ENCODE measurements at regions not wholly inside any gene's neighbourhood (a gene's known extent, or its start where the extent isn't known, plus 50 kb on each side); places are given as distances from the start of the nearest gene placed in this dataset.

DNA sequence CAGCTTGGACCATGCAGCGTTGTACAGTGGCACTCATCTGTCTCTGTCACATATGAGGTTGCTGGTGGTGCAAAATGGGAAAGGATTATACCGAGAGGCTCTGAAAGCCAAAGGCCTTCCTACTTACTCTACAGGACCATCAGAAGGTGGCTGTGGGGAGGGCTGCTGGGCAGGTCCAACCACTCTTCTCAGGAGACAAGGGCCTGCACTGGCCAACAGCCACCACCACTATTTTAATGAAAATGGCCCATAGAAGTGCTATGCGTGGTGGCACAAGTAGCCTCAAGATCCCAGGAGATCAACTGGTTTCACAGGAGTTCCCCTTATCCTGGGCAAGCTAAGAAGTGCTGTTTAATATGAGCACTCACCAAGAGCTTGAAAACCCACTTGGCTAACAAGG lies 52.3 kb downstream of the MRPL57 start:
- H3K36me3 ChIP-seq (ENCODE audit: control insufficient read depth, insufficient read depth, low read length), result no peaks in the 10 kb centered on the region
- H3K27me3 ChIP-seq (ENCODE audit: control insufficient read depth, insufficient read depth, low read length), result no peaks in the 10 kb centered on the region
- no peaks in the 10 kb centered on the region for H3K4me1 ChIP-seq
- TF ChIP-seq, protein P1, sequence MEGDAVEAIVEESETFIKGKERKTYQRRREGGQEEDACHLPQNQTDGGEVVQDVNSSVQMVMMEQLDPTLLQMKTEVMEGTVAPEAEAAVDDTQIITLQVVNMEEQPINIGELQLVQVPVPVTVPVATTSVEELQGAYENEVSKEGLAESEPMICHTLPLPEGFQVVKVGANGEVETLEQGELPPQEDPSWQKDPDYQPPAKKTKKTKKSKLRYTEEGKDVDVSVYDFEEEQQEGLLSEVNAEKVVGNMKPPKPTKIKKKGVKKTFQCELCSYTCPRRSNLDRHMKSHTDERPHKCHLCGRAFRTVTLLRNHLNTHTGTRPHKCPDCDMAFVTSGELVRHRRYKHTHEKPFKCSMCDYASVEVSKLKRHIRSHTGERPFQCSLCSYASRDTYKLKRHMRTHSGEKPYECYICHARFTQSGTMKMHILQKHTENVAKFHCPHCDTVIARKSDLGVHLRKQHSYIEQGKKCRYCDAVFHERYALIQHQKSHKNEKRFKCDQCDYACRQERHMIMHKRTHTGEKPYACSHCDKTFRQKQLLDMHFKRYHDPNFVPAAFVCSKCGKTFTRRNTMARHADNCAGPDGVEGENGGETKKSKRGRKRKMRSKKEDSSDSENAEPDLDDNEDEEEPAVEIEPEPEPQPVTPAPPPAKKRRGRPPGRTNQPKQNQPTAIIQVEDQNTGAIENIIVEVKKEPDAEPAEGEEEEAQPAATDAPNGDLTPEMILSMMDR (IDR thresholded peaks at IDR 0.05), result no peak
- H3K4me3 ChIP-seq (ENCODE audit: low read depth, low read length), result no peak overlapping the region
- no peaks in the 10 kb centered on the region for H3K79me2 ChIP-seq
- no peak overlapping the region for H3K4me2 ChIP-seq (ENCODE audit: low read length)
- H3K27ac ChIP-seq, result no peak overlapping the region
- no peak overlapping the region for H2AFZ ChIP-seq
- H3K9me3 ChIP-seq (ENCODE audit: control insufficient read depth, low read length), result no peaks in the 10 kb centered on the region
- H3K9ac ChIP-seq, result no peak overlapping the region

DNA sequence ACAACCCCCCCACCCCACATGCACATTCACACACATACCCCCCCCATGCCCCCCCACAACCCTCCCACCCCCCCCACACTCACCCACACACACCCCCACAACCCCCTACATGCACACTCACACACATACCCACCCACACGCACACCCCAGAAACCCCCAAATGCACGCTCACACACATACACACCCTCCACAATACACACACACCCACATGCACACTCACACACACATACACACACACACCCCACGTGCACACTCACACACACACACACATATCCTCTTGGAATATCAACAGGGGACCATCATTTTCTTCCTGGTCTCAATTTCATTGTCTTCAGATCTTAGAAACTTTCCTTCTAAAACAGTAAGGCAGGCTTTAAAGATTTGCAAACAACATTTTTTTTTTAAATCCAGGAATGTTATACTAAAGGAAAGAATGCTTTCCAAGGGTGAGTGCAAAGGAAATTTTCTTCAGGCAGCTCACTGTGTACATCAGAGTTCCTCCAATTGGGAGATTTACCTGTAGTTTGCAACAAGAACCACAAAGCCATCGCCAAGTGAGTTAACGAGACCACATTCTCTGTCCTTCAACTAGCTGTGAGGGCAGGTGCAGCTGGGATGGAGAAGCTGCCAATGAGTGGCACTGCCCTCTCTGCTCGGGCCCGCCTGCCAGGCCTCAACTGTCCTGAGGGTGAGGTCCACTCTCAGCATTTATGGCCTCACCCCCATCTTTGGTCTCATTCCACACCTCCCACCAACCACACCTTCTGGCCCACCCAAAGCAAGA lies 53.0 kb downstream of the MRPL57 start:
- H3K36me3 ChIP-seq (ENCODE audit: control insufficient read depth, insufficient read depth, low read length), result no peaks in the 10 kb centered on the region
- no peaks in the 10 kb centered on the region for H3K9me3 ChIP-seq (ENCODE audit: control insufficient read depth, low read length)
- H2AFZ ChIP-seq, result no peak overlapping the region
- no peak overlapping the region for H3K27ac ChIP-seq
- no peak overlapping the region for H3K4me3 ChIP-seq (ENCODE audit: low read depth, low read length)
- H3K9ac ChIP-seq, result no peak overlapping the region
- H3K4me2 ChIP-seq (ENCODE audit: low read length), result no peak overlapping the region
- TF ChIP-seq, protein P1 (IDR thresholded peaks at IDR 0.05), result no peak
- H3K27me3 ChIP-seq (ENCODE audit: control insufficient read depth, insufficient read depth, low read length), result no peaks in the 10 kb centered on the region
- H3K4me1 ChIP-seq, result no peaks in the 10 kb centered on the region
- H3K79me2 ChIP-seq, result no peaks in the 10 kb centered on the region

DNA sequence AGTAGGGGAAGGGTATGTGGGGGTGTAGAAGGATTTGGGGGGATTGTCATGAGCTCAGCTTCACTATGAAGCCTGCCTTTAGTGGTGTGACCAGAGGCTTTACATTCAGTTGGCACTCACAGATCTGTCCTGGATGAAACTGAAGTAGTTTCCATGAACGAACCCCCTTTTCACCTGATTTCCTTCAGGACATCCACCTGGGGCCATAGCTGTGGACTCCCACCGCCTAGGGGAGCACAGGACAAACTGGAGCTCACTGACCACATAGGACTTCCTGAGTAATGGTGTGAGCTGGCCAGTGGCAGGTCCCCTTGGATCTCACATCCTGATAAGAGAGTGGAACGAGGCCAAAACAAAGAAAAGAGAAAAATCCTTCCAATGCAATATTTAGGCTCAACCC lies 54.1 kb downstream of the MRPL57 start:
- Histone ChIP-seq H3K27me3 (ENCODE audit: control insufficient read depth, insufficient read depth, low read length) (no peaks in the 10 kb centered on the region), H3K27ac (no peak overlapping the region), H3K9me3 (ENCODE audit: control insufficient read depth, low read length) (no peaks in the 10 kb centered on the region), H3K36me3 (ENCODE audit: control insufficient read depth, insufficient read depth, low read length) (no peaks in the 10 kb centered on the region), H3K9ac (no peak overlapping the region), H2AFZ (no peak overlapping the region), H3K4me1 (no peaks in the 10 kb centered on the region), H3K4me2 (ENCODE audit: low read length) (no peak overlapping the region), H3K4me3 (ENCODE audit: low read depth, low read length) (no peak overlapping the region), H3K79me2 (no peaks in the 10 kb centered on the region)
- TF ChIP-seq, protein P1 (IDR thresholded peaks at IDR 0.05), result no peak

DNA sequence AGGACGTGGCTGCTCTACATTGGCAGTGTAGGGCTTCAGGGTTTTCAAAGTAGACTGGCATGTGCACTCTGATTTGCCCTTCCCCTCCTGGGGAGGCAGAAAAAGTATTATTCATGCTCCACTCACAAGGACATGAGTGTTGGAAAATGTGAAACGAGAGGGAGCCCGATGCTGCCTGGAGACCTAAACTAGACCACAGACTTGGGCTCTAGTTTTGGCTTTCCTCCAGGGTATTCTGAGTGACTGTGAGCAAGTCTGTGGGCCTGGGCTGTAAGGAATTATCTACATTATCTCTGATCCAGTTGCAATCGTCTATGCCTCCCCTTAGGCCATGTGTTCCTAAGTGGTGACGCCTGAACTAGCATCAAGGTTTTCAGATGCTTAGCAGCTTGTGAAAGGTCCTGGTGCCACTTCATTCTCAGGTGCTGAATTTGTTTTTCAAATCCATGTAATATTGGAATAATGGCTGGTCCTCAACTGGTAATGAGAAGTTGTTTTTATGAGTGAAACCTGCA lies 55.0 kb downstream of the MRPL57 start:
- H3K4me2 ChIP-seq (ENCODE audit: low read length), result no peak overlapping the region
- no peaks in the 10 kb centered on the region for H3K79me2 ChIP-seq
- no peak overlapping the region for H2AFZ ChIP-seq
- H3K9me3 ChIP-seq (ENCODE audit: control insufficient read depth, low read length), result no peaks in the 10 kb centered on the region
- no peak overlapping the region for H3K27ac ChIP-seq
- H3K4me1 ChIP-seq, result no peaks in the 10 kb centered on the region
- H3K9ac ChIP-seq, result no peak overlapping the region
- no peak overlapping the region for H3K4me3 ChIP-seq (ENCODE audit: low read depth, low read length)
- TF ChIP-seq, protein P1 (IDR thresholded peaks at IDR 0.05), result no peak
- no peaks in the 10 kb centered on the region for H3K27me3 ChIP-seq (ENCODE audit: control insufficient read depth, insufficient read depth, low read length)
- no peaks in the 10 kb centered on the region for H3K36me3 ChIP-seq (ENCODE audit: control insufficient read depth, insufficient read depth, low read length)

DNA sequence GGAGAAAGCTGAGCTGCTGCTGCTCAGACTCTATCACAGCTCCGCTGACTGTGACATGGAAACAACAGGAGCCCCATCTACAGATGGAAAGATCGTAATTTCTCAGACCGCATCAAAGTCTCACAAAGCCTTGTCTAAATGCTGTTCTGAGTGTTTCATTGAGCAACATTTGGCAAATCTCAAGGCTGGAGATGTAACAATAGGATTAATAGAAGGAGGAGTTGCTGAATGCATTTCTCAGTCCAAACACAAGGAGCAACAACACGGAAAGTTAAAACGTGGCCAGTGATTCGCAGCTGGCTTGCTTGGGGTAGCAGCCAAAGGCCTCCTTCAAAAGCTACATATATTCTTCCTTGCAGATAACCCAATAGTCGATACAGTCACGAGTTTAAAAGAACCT lies 55.7 kb downstream of the MRPL57 start:
- Histone ChIP-seq H2AFZ (no peak overlapping the region), H3K79me2 (no peaks in the 10 kb centered on the region), H3K9ac (no peak overlapping the region), H3K4me3 (ENCODE audit: low read depth, low read length) (no peak overlapping the region), H3K4me1 (no peaks in the 10 kb centered on the region), H3K36me3 (ENCODE audit: control insufficient read depth, insufficient read depth, low read length) (no peaks in the 10 kb centered on the region), H3K27ac (no peak overlapping the region), H3K27me3 (ENCODE audit: control insufficient read depth, insufficient read depth, low read length) (no peaks in the 10 kb centered on the region), H3K4me2 (ENCODE audit: low read length) (no peak overlapping the region), H3K9me3 (ENCODE audit: control insufficient read depth, low read length) (no peaks in the 10 kb centered on the region)
- TF ChIP-seq, protein P1 (IDR thresholded peaks at IDR 0.05), result no peak
